ENCODE measurements at regions not wholly inside any gene's neighbourhood (a gene's known extent, or its start where the extent isn't known, plus 50 kb on each side); places are given as distances from the start of the nearest gene placed in this dataset.
A peak's percentile ranks its signal among the peaks of the same experiment; 100 is the strongest.

DNA sequence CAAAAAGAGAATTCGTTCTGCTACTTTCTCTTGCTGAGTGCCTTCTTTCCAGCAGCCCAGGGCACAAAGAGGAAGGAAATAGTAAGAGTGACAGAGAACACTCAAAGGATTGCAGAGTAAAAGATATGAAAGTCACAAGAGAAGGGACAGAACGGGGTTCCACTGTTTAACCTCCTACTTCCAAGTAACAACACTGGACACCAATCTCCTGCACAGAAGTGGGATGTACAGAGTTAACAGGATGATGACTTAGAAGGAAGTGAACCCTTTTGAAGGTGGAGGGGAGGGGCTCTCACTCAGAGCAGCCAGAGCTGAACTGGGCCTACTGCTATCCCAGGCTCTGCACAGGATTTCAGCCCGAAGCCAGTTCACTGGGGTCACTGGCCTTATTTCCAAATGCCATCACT is 130.1 kb upstream of the PRICKLE2 start:
- no peak overlapping the region for H3K4me3 ChIP-seq (replicated peaks; ENCODE audit: low read depth, low read length)
- no peak for TF ChIP-seq CTCF (IDR thresholded peaks at IDR 0.05; ENCODE audit: low read depth, low read length, missing control alignments)
- DNase-seq (ENCODE audit: extremely low read depth, low read depth), result no peak

DNA sequence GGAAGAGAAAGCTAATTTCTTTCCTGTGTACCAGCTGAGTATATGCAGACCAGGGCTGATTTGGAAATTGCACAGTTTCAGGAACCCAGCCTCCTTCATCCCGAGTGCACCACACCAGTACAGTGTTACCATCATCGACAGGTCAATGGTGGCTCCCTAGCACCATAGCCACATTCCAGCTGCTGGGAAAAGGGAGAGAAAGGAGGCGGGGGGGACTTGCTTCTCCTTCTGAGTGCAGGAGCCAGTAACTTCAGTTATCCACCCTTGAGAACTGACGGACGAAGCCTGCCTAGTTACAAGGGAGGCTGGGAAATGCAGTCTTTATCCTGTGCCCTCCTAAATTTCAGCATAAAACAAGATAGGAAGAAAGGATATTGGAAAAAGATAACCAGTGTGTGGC is 129.7 kb upstream of the PRICKLE2 start:
- no peak for DNase-seq (ENCODE audit: extremely low read depth, low read depth)
- no peak for TF ChIP-seq CTCF (IDR thresholded peaks at IDR 0.05; ENCODE audit: low read depth, low read length, missing control alignments)
- no peak overlapping the region for H3K4me3 ChIP-seq (replicated peaks; ENCODE audit: low read depth, low read length)

GRCh38 chr3:64354221-64354620 is 129.0 kb upstream of the PRICKLE2 start:
- no peak for DNase-seq (ENCODE audit: extremely low read depth, low read depth)
- TF ChIP-seq CTCF (IDR thresholded peaks at IDR 0.05; ENCODE audit: low read depth, low read length, missing control alignments), result no peak
- H3K4me3 ChIP-seq (replicated peaks; ENCODE audit: low read depth, low read length), result no peak overlapping the region

DNA sequence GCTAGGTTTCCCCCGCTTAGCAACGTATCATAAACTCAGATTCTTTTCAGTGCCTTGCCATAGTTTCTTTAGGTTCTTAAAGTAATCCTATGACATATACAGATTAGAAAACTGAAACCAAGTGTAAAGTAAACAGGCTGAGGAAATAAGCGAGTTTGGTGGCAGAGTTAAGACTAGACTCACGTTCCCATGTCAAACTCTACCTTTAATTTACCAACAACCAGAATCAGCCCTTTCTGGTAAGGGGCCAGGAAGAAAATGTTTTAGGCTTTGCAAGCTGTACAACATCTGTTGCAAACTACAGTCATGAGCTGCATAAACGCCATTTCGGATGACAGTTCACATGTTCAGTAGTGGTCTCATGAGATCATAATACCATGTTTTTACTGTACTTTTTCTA is 128.0 kb upstream of the PRICKLE2 start:
- no peak overlapping the region for H3K4me3 ChIP-seq (replicated peaks; ENCODE audit: low read depth, low read length)
- DNase-seq (ENCODE audit: extremely low read depth, low read depth), result peak; percentile 40
- TF ChIP-seq CTCF (IDR thresholded peaks at IDR 0.05; ENCODE audit: low read depth, low read length, missing control alignments), result no peak

DNA sequence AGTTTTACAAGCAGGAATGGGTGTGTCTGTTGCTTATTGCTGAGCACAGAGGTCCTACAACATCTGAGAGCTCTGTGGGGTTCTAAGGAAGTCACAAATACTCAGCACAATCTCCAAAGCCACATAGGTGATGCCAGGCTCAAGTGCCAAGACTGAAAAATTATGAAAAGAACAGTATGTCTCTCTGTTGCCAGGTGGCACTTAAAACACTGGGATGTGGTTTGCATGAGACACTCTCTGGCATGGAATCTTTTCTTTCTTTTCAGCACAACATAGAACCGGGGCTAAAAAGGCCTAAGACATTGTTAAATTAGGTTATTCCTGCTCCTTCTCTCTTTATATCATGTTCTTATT is 127.3 kb upstream of the PRICKLE2 start:
- H3K4me3 ChIP-seq (replicated peaks; ENCODE audit: low read depth, low read length), result no peak overlapping the region
- no peak for TF ChIP-seq CTCF (IDR thresholded peaks at IDR 0.05; ENCODE audit: low read depth, low read length, missing control alignments)
- no peak for DNase-seq (ENCODE audit: extremely low read depth, low read depth)

DNA sequence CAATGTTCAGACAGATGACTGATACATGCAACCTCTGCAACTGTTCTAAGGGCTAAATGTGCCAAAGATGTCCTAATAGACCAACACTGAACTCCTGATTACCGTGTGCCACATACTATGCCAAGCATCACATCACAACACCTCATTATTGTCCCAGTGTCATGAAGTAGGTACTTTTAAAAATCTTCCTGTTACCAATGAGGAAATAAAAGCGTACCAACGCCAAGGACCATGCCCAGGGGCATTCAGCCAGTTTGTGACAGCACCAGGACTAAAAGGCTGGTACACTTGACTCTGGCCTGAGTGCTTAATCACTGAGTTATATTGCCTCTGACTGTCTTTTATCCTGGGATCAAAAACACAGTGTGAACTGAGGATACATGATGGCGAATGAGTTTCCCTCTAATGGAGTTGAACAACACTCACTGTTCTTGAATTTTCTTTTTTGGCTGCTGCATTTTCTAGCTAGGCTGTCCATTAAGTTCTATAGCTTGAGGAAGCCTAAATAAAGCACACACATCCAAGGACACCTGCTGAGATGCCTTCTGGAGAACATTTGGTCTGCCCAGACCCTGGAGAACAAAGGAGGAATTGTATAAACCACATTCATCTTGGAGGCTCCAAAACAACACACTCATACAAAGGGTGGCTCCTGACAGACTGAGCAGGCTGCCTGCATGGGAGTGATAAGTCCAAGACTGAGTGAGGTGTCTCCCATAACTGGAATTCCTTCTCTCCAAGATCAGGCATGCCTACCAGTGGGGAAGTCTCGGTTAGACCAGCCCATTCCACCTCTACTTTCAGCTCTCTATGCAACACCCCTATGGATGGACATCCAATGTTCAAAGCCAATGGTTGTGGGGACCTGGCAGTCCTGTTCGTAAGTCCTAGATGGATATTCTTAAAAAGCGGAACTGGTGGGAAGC is 126.7 kb upstream of the PRICKLE2 start:
- no peak overlapping the region for H3K4me3 ChIP-seq (replicated peaks; ENCODE audit: low read depth, low read length)
- no peak for DNase-seq (ENCODE audit: extremely low read depth, low read depth)
- no peak for TF ChIP-seq CTCF (IDR thresholded peaks at IDR 0.05; ENCODE audit: low read depth, low read length, missing control alignments)

All from HFF-Myc (cell line).